Activated CD4-positive, alpha-beta memory T cell treated with anti-CD3 and anti-CD28 coated beads for 36 hours (primary cell): ENCODE measurements at regions not wholly inside any gene's neighbourhood (a gene's known extent, or its start where the extent isn't known, plus 50 kb on each side); places are given as distances from the start of the nearest gene placed in this dataset.

Source experiments
- CTCF ChIA-PET: fragments of 350-600 bp; sonication (Branson Sonifier 250); formaldehyde crosslinking; loops from one replicate; lab custom pipeline; 2021; ENCODE audit warnings: antibody characterized with exemption, inconsistent platforms; lab: Charles Lee
- POLR2A ChIA-PET: fragments of 350-600 bp; sonication (Branson Sonifier 250); formaldehyde crosslinking; loops from one replicate; lab custom pipeline; 2021; ENCODE audit warnings: antibody characterized with exemption; lab: Charles Lee
- DNase-seq: peaks from one replicate; pipeline ENCODE4 v3.0.0-alpha.2; 2020
- H3K27ac Mint-ChIP-seq: one replicate; pipeline ENCODE4 v1.8.0; 2021; ENCODE audit warnings: mixed read lengths
- H3K27me3 Mint-ChIP-seq: one replicate; pipeline ENCODE4 v1.8.0; 2021; ENCODE audit warnings: mixed read lengths
- H3K36me3 Mint-ChIP-seq: one replicate; pipeline ENCODE4 v1.8.0; 2021; ENCODE audit warnings: mixed read lengths
- H3K4me1 Mint-ChIP-seq: one replicate; pipeline ENCODE4 v1.8.0; 2021; ENCODE audit warnings: low read depth, mixed read lengths
- H3K4me3 Mint-ChIP-seq: one replicate; pipeline ENCODE4 v1.8.0; 2021; ENCODE audit warnings: mild to moderate bottlenecking, mixed read lengths
- H3K9me3 Mint-ChIP-seq: one replicate; pipeline ENCODE4 v1.8.0; 2021; ENCODE audit warnings: mixed read lengths
- intact Hi-C: fragments of 100-400 bp; cut with micrococcal nuclease; formaldehyde crosslinking; loops from one replicate; pipeline ENCODE4 v1.15.1; 2023

- Mint-ChIP-seq H3K4me3 (no peak overlapping the region), H3K27me3 (no peaks in the 10 kb centered on the region), H3K36me3 (no peaks in the 10 kb centered on the region), H3K27ac (no peak overlapping the region), H3K9me3 (peaks cover 6% of the 10 kb centered on the region), H3K4me1 (no peaks in the 10 kb centered on the region)
- no peak for DNase-seq
- CTCF ChIA-PET = interaction anchor here (1.0 kb wide), 1 partner anchor 464 kb away, joined by 4 read pairs; no protein-coding TSS in a partner anchor
- intact Hi-C loops = no loop called here
- POLR2A ChIA-PET = no interaction called here
These were observed 123.2 kb downstream of the TMEM17 start for GRCh38 chr2:62382757-62383156.

- intact Hi-C loops = no loop called here
- H3K27ac Mint-ChIP-seq = no peak overlapping the region
These were observed 123.9 kb downstream of the TMEM17 start for GRCh38 chr2:62382122-62382521.

GRCh38 chr2:62381656-62382055 is 124.3 kb downstream of the TMEM17 start:
- intact Hi-C loops = no loop called here
- Mint-ChIP-seq H3K9me3 (peaks cover 5% of the 10 kb centered on the region), H3K27ac (no peak overlapping the region), H3K4me1 (no peaks in the 10 kb centered on the region), H3K36me3 (no peaks in the 10 kb centered on the region), H3K4me3 (no peak overlapping the region), H3K27me3 (no peaks in the 10 kb centered on the region)
- POLR2A ChIA-PET = no interaction called here
- no peak for DNase-seq
- CTCF ChIA-PET = no interaction called here

More at GRCh38 chr2:62382122-62382521, 123.9 kb downstream of the TMEM17 start:
- DNase-seq = no peak
- CTCF ChIA-PET = interaction anchor here (1.0 kb wide), 1 partner anchor 463 kb away, joined by 4 read pairs; no protein-coding TSS in a partner anchor
- H3K4me1 Mint-ChIP-seq = no peaks in the 10 kb centered on the region
- no peaks in the 10 kb centered on the region for H3K27me3 Mint-ChIP-seq
- peaks cover 6% of the 10 kb centered on the region for H3K9me3 Mint-ChIP-seq
- no peaks in the 10 kb centered on the region for H3K36me3 Mint-ChIP-seq
- POLR2A ChIA-PET = no interaction called here
- H3K4me3 Mint-ChIP-seq = no peak overlapping the region

- POLR2A ChIA-PET = no interaction called here
- DNase-seq = no peak
- Mint-ChIP-seq H3K36me3 (no peaks in the 10 kb centered on the region), H3K9me3 (no peaks in the 10 kb centered on the region), H3K27ac (no peak overlapping the region), H3K4me3 (no peak overlapping the region), H3K4me1 (no peaks in the 10 kb centered on the region), H3K27me3 (no peaks in the 10 kb centered on the region)
- intact Hi-C loops = no loop called here
- CTCF ChIA-PET = no interaction called here
These were observed 126.4 kb downstream of the TMEM17 start for GRCh38 chr2:62379566-62379965.

GRCh38 chr2:62375113-62375420 is 130.9 kb downstream of the TMEM17 start:
- H3K27ac Mint-ChIP-seq = no peak overlapping the region
- ChIA-PET POLR2A (no interaction called here), CTCF (no interaction called here)
- H3K36me3 Mint-ChIP-seq = no peaks in the 10 kb centered on the region
- no peaks in the 10 kb centered on the region for H3K27me3 Mint-ChIP-seq
- no peak overlapping the region for H3K4me3 Mint-ChIP-seq
- intact Hi-C loops = no loop called here
- DNase-seq = no peak
- no peaks in the 10 kb centered on the region for H3K4me1 Mint-ChIP-seq
- peaks cover 8% of the 10 kb centered on the region for H3K9me3 Mint-ChIP-seq

GRCh38 chr2:62374301-62375112 is 131.5 kb downstream of the TMEM17 start:
- POLR2A ChIA-PET = no interaction called here
- Mint-ChIP-seq H3K4me3 (no peak overlapping the region), H3K9me3 (peaks cover 8% of the 10 kb centered on the region), H3K27me3 (no peaks in the 10 kb centered on the region), H3K4me1 (no peaks in the 10 kb centered on the region), H3K27ac (no peak overlapping the region), H3K36me3 (no peaks in the 10 kb centered on the region)
- DNase-seq = no peak
- intact Hi-C loops = no loop called here
- CTCF ChIA-PET = no interaction called here

DNA sequence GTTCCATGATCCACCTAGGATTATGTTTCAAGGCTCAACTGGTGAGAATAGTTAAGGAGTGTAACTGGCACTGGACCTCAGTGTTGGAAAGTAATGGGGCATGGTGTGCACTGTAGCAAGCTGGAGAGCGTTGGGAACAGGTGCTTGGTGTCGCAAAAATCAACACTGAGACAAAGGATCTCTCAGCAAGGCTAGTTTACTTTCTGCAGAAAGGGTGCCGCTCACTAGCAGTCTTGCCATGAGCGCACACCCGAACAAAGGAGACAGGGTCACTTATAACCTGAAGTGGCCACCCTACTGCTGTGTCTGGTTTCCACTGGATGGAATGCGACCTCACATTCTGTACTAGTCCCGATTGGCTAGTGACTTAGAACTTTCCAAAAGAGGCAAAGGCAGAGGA is 133.2 kb downstream of the TMEM17 start:
- no peaks in the 10 kb centered on the region for H3K36me3 Mint-ChIP-seq
- ChIA-PET POLR2A (no interaction called here), CTCF (no interaction called here)
- no peaks in the 10 kb centered on the region for H3K27me3 Mint-ChIP-seq
- H3K4me1 Mint-ChIP-seq = no peaks in the 10 kb centered on the region
- no peak overlapping the region for H3K4me3 Mint-ChIP-seq
- H3K27ac Mint-ChIP-seq = no peak overlapping the region
- no peak for DNase-seq
- intact Hi-C loops = no loop called here
- peaks cover 8% of the 10 kb centered on the region for H3K9me3 Mint-ChIP-seq

DNA sequence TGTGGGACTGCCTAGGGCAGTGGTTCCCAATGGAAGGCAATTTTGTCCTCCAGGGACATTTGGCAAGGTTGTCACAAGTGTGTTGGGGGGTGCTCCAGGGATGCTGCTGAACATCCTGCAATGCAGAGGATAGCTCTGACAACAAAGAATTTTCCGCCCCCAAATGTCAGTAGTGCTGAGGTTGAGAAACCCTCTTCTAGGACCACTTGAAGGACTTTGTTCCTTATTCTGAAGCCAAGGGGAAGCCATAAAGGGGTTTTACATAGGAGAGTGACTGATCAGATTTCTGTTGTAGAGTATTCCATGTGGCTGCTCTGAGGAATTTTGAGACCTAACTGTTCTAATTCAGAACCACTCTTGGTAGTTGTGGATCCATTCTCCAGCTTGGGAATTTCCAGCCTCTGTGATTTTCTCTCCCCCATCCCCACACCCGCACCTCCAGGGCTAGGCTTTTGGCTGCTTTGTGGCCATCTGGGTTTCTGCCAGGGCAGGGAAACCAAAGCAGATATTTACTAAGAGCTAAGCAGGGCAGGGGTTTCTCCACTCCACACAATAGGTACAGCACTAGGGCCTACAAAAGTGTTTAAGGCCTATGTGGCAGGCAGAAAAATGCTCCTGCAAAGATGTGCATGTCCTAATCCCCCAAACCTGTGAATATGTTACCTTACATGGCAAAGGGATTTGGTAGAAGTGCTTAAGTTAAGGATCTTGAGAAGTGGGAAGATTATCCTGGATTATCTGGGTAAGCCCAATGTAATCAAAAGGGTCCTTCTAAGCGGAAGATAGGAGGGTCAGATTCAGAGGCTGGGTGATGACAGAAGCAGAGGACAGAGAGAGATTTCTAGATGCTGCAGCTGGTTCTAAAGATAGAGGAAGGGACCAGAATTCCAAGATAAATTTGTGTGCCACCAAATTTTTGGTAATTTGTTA is 135.4 kb downstream of the TMEM17 start:
- POLR2A ChIA-PET = interaction anchor here (0.6 kb wide), 2 partner anchors 558 to 930 kb away, joined by 3 to 6 read pairs; no protein-coding TSS in a partner anchor
- CTCF ChIA-PET = no interaction called here

GRCh38 chr2:62369541-62370202 is 136.3 kb downstream of the TMEM17 start:
- no peak overlapping the region for H3K27ac Mint-ChIP-seq
- intact Hi-C loops = no loop called here
- CTCF ChIA-PET = no interaction called here
- H3K4me1 Mint-ChIP-seq = no peaks in the 10 kb centered on the region
- H3K27me3 Mint-ChIP-seq = no peaks in the 10 kb centered on the region
- no peak overlapping the region for H3K4me3 Mint-ChIP-seq
- POLR2A ChIA-PET = interaction anchor here (0.6 kb wide), 1 partner anchor 930 kb away, joined by 6 read pairs; no protein-coding TSS in a partner anchor
- peaks cover 8% of the 10 kb centered on the region for H3K9me3 Mint-ChIP-seq
- no peak for DNase-seq
- H3K36me3 Mint-ChIP-seq = no peaks in the 10 kb centered on the region

More for the DNA sequence above, 135.4 kb downstream of the TMEM17 start:
- H3K4me3 Mint-ChIP-seq = no peak overlapping the region
- H3K9me3 Mint-ChIP-seq = peaks cover 8% of the 10 kb centered on the region
- intact Hi-C loops = no loop called here
- H3K27me3 Mint-ChIP-seq = no peaks in the 10 kb centered on the region
- no peak overlapping the region for H3K27ac Mint-ChIP-seq
- H3K36me3 Mint-ChIP-seq = no peaks in the 10 kb centered on the region
- DNase-seq = no peak
- no peaks in the 10 kb centered on the region for H3K4me1 Mint-ChIP-seq

GRCh38 chr2:62364791-62365528 is 141.0 kb downstream of the TMEM17 start:
- Mint-ChIP-seq H3K9me3 (peaks cover 2% of the 10 kb centered on the region), H3K36me3 (no peaks in the 10 kb centered on the region), H3K4me3 (no peak overlapping the region), H3K27me3 (no peaks in the 10 kb centered on the region), H3K4me1 (no peaks in the 10 kb centered on the region), H3K27ac (no peak overlapping the region)
- CTCF ChIA-PET = interaction anchor here (0.9 kb wide), 1 partner anchor 99 kb away, joined by 3 read pairs; no protein-coding TSS in a partner anchor
- POLR2A ChIA-PET = no interaction called here
- intact Hi-C loops = no loop called here
- no peak for DNase-seq

- ChIA-PET CTCF (no interaction called here), POLR2A (no interaction called here)
- H3K27ac Mint-ChIP-seq = no peak overlapping the region
- intact Hi-C loops = no loop called here
- H3K27me3 Mint-ChIP-seq = no peaks in the 10 kb centered on the region
- H3K36me3 Mint-ChIP-seq = no peaks in the 10 kb centered on the region
- no peak for DNase-seq
- H3K4me1 Mint-ChIP-seq = no peaks in the 10 kb centered on the region
- peaks cover 2% of the 10 kb centered on the region for H3K9me3 Mint-ChIP-seq
- no peak overlapping the region for H3K4me3 Mint-ChIP-seq
These were observed 142.8 kb downstream of the TMEM17 start for GRCh38 chr2:62363166-62363565.
